ENCODE measurements at regions not wholly inside any gene's neighbourhood (a gene's known extent, or its start where the extent isn't known, plus 50 kb on each side); places are given as distances from the start of the nearest gene placed in this dataset.
"Not testable (repeated sequence)": the region's sequence is repeated elsewhere in the genome, so short reads cannot be mapped to it uniquely, and the experiment has no call there.

- DNase-seq: no peak
Observed at GRCh38 chr6:92125681-92126080, 1293.7 kb downstream of the EPHA7 start.

GRCh38 chr6:92124200-92124651 lies 1295.1 kb downstream of the EPHA7 start:
- no peak for DNase-seq

- DNase-seq: peak; percentile 47
Observed at GRCh38 chr6:92122746-92123145, 1296.6 kb downstream of the EPHA7 start.

GRCh38 chr6:92121228-92121627 lies 1298.1 kb downstream of the EPHA7 start:
- DNase-seq: no peak

- no peak for DNase-seq
Observed at GRCh38 chr6:92117800-92118199, 1301.6 kb downstream of the EPHA7 start.

- no peak for DNase-seq
Observed at GRCh38 chr6:92114797-92115196, 1304.6 kb downstream of the EPHA7 start.

GRCh38 chr6:92114091-92114675 lies 1305.2 kb downstream of the EPHA7 start:
- DNase-seq: no peak

- no peak for DNase-seq
Observed at GRCh38 chr6:92111386-92111785, 1308.0 kb downstream of the EPHA7 start.

- DNase-seq: peak; percentile 55
Observed at GRCh38 chr6:92110403-92110802, 1309.0 kb downstream of the EPHA7 start.

- DNase-seq: no peak
Observed at GRCh38 chr6:92109956-92110355, 1309.4 kb downstream of the EPHA7 start.

GRCh38 chr6:92109256-92109655 lies 1310.1 kb downstream of the EPHA7 start:
- no peak for DNase-seq

GRCh38 chr6:92086750-92087149 lies 1332.6 kb downstream of the EPHA7 start:
- no peak for DNase-seq

GRCh38 chr6:92083914-92084313 lies 1335.4 kb downstream of the EPHA7 start:
- not testable (repeated sequence) for DNase-seq

GRCh38 chr6:92072387-92072786 lies 1347.0 kb downstream of the EPHA7 start:
- no peak for DNase-seq

- no peak for DNase-seq
Observed at GRCh38 chr6:92069781-92070180, 1349.6 kb downstream of the EPHA7 start.

- DNase-seq: no peak
Observed at GRCh38 chr6:92052513-92052912, 1366.8 kb downstream of the EPHA7 start.

- DNase-seq: no peak
Observed at GRCh38 chr6:92050216-92050615, 1369.1 kb downstream of the EPHA7 start.

GRCh38 chr6:92047860-92048259 lies 1371.5 kb downstream of the EPHA7 start:
- DNase-seq: peak; percentile 17

- no peak for DNase-seq
Observed at GRCh38 chr6:92047152-92047850, 1372.1 kb downstream of the EPHA7 start.

- no peak for DNase-seq
Observed at GRCh38 chr6:92044312-92044711, 1375.0 kb downstream of the EPHA7 start.

- no peak for DNase-seq
Observed at GRCh38 chr6:92043777-92044176, 1375.6 kb downstream of the EPHA7 start.

- DNase-seq: no peak
Observed at GRCh38 chr6:92026878-92027277, 1392.5 kb downstream of the EPHA7 start.

GRCh38 chr6:92024881-92025280 lies 1394.5 kb downstream of the EPHA7 start:
- DNase-seq: no peak

- no peak for DNase-seq
Observed at GRCh38 chr6:92024110-92024509, 1395.2 kb downstream of the EPHA7 start.
